ENCODE measurements at regions not wholly inside any gene's neighbourhood (a gene's known extent, or its start where the extent isn't known, plus 50 kb on each side); places are given as distances from the start of the nearest gene placed in this dataset.

DNA sequence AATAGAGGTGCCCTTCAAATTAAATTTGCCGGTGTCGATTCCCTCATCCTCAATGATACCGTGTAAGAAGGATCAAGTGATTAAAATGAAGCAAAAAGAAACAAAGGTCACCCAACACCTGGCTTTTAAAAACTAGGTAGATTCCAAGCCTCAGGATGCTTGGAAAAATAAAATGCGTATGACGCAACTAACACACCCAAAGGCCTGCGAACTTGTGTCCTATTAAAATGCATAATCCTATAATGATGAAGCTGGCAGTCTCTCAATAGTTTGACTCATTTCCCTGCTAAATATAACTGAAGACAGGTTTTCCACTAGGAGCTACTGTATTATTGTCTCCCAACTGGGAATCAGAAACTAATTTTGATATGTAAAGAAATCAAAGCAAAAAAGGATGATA is 263.2 kb downstream of the DHX15 start:
- no peak for ATAC-seq
- no peaks in the 10 kb centered on the region for H3K36me3 Mint-ChIP-seq (ENCODE audit: low read depth)
- ChIA-PET POLR2A (no interaction called here), CTCF (interaction anchor here (1.2 kb wide), 1 partner anchor 9 kb away, joined by 3 read pairs; no protein-coding TSS in a partner anchor)
- DNase-seq = no peak
- no peaks in the 10 kb centered on the region for H3K4me1 Mint-ChIP-seq (ENCODE audit: low read depth)
- no peak overlapping the region for H3K27ac Mint-ChIP-seq
- no peaks in the 10 kb centered on the region for H3K9me3 Mint-ChIP-seq (ENCODE audit: insufficient read depth)
- no peak overlapping the region for H3K4me3 Mint-ChIP-seq
- no peaks in the 10 kb centered on the region for H3K27me3 Mint-ChIP-seq (ENCODE audit: low read depth)

- POLR2A ChIA-PET = no interaction called here
- no peaks in the 10 kb centered on the region for H3K4me1 Mint-ChIP-seq (ENCODE audit: low read depth)
- CTCF ChIA-PET = no interaction called here
- DNase-seq (no peak), ATAC-seq (no peak)
- no peaks in the 10 kb centered on the region for H3K36me3 Mint-ChIP-seq (ENCODE audit: low read depth)
- no peaks in the 10 kb centered on the region for H3K9me3 Mint-ChIP-seq (ENCODE audit: insufficient read depth)
- no peak overlapping the region for H3K4me3 Mint-ChIP-seq
- H3K27me3 Mint-ChIP-seq (ENCODE audit: low read depth) = no peaks in the 10 kb centered on the region
- H3K27ac Mint-ChIP-seq = no peak overlapping the region
Measured at GRCh38 chr4:24319387-24319786, 265.0 kb downstream of the DHX15 start.

DNA sequence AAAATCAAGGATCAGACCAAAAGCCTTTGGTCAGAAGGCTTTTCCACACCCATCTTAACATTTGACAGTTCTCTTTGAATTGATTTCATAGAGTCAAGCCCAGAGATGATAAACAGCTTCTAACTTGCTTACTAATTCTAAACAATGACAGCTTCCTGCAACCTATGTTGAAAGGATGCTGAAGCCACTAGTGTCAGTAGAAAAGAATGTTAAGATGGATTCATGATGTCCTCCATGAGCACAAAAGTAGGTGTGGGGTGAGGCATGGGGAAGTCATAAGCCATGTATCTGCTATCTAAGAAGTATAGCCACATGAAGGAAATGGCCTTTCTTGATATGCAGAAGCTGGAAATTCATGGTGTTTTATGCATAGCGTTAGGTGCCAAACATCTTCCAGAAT is 269.3 kb downstream of the DHX15 start:
- H3K4me1 Mint-ChIP-seq (ENCODE audit: low read depth) = no peaks in the 10 kb centered on the region

DNA sequence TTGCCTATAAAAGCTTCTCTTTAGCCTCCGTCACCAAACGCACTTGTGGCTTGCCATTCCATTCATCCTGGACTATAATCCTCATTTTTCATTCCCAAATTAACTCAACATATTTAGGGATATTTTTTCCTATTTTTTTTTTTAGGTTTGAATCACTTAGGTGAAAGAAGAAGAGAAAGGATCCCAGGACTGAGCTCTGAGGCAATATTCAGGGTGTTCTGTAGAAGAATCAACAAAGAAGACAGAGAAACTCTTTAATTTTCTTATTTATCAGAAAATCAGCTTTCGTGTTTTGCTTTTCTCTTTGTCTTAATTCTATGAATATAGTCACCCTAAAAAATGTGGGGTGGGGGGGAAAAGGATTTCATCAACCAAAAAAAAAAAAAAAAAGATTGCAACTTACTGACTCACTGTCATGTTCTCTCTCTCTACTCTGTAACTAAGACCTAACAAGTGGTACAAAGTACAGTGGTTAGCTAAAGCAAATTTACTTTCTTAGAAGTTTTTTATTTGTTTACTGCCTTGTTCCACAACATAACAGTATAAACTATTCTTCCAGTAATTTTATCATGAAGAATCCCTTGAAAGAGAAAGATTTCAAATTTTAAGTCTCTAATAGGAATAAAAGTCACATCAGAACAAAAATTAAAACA is 272.0 kb downstream of the DHX15 start:
- Mint-ChIP-seq H3K4me1 (ENCODE audit: low read depth) (no peaks in the 10 kb centered on the region), H3K4me3 (no peak overlapping the region), H3K9me3 (ENCODE audit: insufficient read depth) (peaks cover 4% of the 10 kb centered on the region), H3K36me3 (ENCODE audit: low read depth) (no peaks in the 10 kb centered on the region), H3K27ac (no peak overlapping the region), H3K27me3 (ENCODE audit: low read depth) (no peaks in the 10 kb centered on the region)
- ChIA-PET POLR2A (no interaction called here), CTCF (interaction anchor here (1.2 kb wide), 1 partner anchor 9 kb away, joined by 3 read pairs; no protein-coding TSS in a partner anchor)
- ATAC-seq (no peak), DNase-seq (no peak)

More for the DNA sequence above, 269.3 kb downstream of the DHX15 start:
- Mint-ChIP-seq H3K4me3 (no peak overlapping the region), H3K9me3 (ENCODE audit: insufficient read depth) (peaks cover 3% of the 10 kb centered on the region), H3K27ac (no peak overlapping the region), H3K36me3 (ENCODE audit: low read depth) (no peaks in the 10 kb centered on the region), H3K27me3 (ENCODE audit: low read depth) (no peaks in the 10 kb centered on the region)
- ChIA-PET CTCF (no interaction called here), POLR2A (no interaction called here)
- no peak for DNase-seq
- ATAC-seq = no peak

GRCh38 chr4:24303926-24304325 is 280.4 kb downstream of the DHX15 start:
- Mint-ChIP-seq H3K4me3 (no peak overlapping the region), H3K9me3 (ENCODE audit: insufficient read depth) (no peaks in the 10 kb centered on the region), H3K36me3 (ENCODE audit: low read depth) (no peaks in the 10 kb centered on the region), H3K4me1 (ENCODE audit: low read depth) (no peaks in the 10 kb centered on the region), H3K27ac (no peak overlapping the region), H3K27me3 (ENCODE audit: low read depth) (no peaks in the 10 kb centered on the region)
- ChIA-PET CTCF (no interaction called here), POLR2A (no interaction called here)
- ATAC-seq (no peak), DNase-seq (no peak)

GRCh38 chr4:24298911-24299310 is 285.4 kb downstream of the DHX15 start:
- no peak for ATAC-seq
- DNase-seq = no peak
- Mint-ChIP-seq H3K27me3 (ENCODE audit: low read depth) (no peaks in the 10 kb centered on the region), H3K27ac (no peak overlapping the region), H3K9me3 (ENCODE audit: insufficient read depth) (no peaks in the 10 kb centered on the region), H3K4me1 (ENCODE audit: low read depth) (no peaks in the 10 kb centered on the region), H3K4me3 (no peak overlapping the region), H3K36me3 (ENCODE audit: low read depth) (no peaks in the 10 kb centered on the region)
- CTCF ChIA-PET = no interaction called here
- POLR2A ChIA-PET = no interaction called here

DNA sequence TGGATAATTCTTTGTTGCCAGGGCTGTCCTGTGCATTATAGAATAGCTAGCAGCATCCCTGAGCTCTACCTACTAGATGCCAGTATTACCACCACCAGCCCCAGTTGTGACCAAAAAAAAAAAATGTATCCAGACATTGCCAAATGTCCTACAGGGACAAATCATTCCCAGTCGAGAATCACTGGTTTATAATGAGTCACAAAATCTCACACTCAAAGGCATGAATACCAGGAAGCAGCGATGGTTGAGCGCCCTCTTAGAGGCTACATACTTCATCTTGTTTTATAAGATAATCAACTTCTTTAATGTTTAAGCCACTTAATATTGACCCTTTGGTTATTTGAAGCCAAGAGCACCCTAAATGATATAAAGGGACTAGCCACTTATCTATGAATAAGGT is 297.3 kb downstream of the DHX15 start:
- no peak for DNase-seq
- ChIA-PET POLR2A (no interaction called here), CTCF (no interaction called here)
- H3K36me3 Mint-ChIP-seq (ENCODE audit: low read depth) = no peaks in the 10 kb centered on the region
- no peaks in the 10 kb centered on the region for H3K9me3 Mint-ChIP-seq (ENCODE audit: insufficient read depth)
- H3K27ac Mint-ChIP-seq = no peak overlapping the region
- H3K4me1 Mint-ChIP-seq (ENCODE audit: low read depth) = no peaks in the 10 kb centered on the region
- ATAC-seq = no peak
- H3K4me3 Mint-ChIP-seq = no peak overlapping the region
- no peaks in the 10 kb centered on the region for H3K27me3 Mint-ChIP-seq (ENCODE audit: low read depth)

GRCh38 chr4:24285759-24286158 is 298.6 kb downstream of the DHX15 start:
- no peak overlapping the region for H3K4me3 Mint-ChIP-seq
- ChIA-PET POLR2A (no interaction called here), CTCF (no interaction called here)
- ATAC-seq = no peak
- DNase-seq = no peak
- H3K36me3 Mint-ChIP-seq (ENCODE audit: low read depth) = no peaks in the 10 kb centered on the region
- H3K27me3 Mint-ChIP-seq (ENCODE audit: low read depth) = no peaks in the 10 kb centered on the region
- H3K27ac Mint-ChIP-seq = no peak overlapping the region
- H3K4me1 Mint-ChIP-seq (ENCODE audit: low read depth) = no peaks in the 10 kb centered on the region
- no peaks in the 10 kb centered on the region for H3K9me3 Mint-ChIP-seq (ENCODE audit: insufficient read depth)

DNA sequence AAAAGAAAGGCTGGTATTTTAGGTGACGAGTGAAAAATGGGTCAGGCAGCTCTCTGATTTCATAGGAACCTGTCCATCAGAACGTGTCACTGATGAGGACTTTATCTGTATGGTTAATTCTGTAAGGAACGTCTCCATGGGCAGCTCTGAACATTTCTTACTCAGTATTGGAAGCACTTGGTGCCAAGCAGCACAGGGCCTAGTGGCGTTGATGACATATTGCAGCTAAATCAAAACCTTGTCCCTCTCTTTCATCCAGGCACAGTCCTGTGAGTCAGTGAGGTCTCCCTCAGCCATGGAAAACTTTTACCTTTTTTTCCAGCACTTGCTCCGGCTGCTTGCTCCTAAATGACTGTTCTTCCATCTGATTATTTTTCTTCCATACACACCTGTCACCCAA is 301.9 kb downstream of the DHX15 start:
- ChIA-PET CTCF (no interaction called here), POLR2A (no interaction called here)
- DNase-seq (no peak), ATAC-seq (no peak)
- no peak overlapping the region for H3K4me3 Mint-ChIP-seq
- no peaks in the 10 kb centered on the region for H3K36me3 Mint-ChIP-seq (ENCODE audit: low read depth)
- peaks cover 3% of the 10 kb centered on the region for H3K9me3 Mint-ChIP-seq (ENCODE audit: insufficient read depth)
- no peak overlapping the region for H3K27ac Mint-ChIP-seq
- no peaks in the 10 kb centered on the region for H3K4me1 Mint-ChIP-seq (ENCODE audit: low read depth)
- no peaks in the 10 kb centered on the region for H3K27me3 Mint-ChIP-seq (ENCODE audit: low read depth)

DNA sequence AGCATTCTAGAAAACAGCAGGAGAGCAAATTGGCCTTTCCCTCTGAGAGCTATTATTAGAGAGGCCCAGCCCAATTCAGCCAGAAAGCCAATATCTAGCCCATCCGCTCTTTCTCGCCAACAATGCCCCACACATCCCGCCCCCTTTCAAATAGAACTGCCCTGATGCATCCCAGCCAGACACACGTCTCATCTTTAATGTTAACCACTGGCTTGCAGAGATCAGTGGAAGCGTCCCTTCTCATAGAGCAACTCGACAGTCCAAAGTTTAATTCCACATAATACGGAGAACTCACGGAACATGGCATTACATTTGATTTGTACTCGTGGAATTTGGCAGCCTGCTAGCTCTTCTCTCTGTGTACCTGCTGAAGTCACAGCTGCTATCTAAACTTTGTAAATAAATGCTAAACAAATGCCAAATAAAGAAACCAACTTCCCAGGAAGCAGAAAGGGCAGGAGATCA is 304.4 kb downstream of the DHX15 start:
- Mint-ChIP-seq H3K36me3 (ENCODE audit: low read depth) (no peaks in the 10 kb centered on the region), H3K4me3 (no peak overlapping the region), H3K9me3 (ENCODE audit: insufficient read depth) (peaks cover 3% of the 10 kb centered on the region), H3K27ac (no peak overlapping the region), H3K4me1 (ENCODE audit: low read depth) (no peaks in the 10 kb centered on the region), H3K27me3 (ENCODE audit: low read depth) (no peaks in the 10 kb centered on the region)
- DNase-seq (no peak), ATAC-seq (no peak)
- CTCF ChIA-PET = no interaction called here
- POLR2A ChIA-PET = no interaction called here

- Mint-ChIP-seq H3K27me3 (ENCODE audit: low read depth) (no peaks in the 10 kb centered on the region), H3K36me3 (ENCODE audit: low read depth) (no peaks in the 10 kb centered on the region), H3K27ac (no peak overlapping the region), H3K4me3 (no peak overlapping the region), H3K4me1 (ENCODE audit: low read depth) (no peaks in the 10 kb centered on the region), H3K9me3 (ENCODE audit: insufficient read depth) (peaks cover 3% of the 10 kb centered on the region)
- no peak for DNase-seq
- ChIA-PET POLR2A (no interaction called here), CTCF (no interaction called here)
- ATAC-seq = no peak
Measured at GRCh38 chr4:24279469-24279868, 304.9 kb downstream of the DHX15 start.

DNA sequence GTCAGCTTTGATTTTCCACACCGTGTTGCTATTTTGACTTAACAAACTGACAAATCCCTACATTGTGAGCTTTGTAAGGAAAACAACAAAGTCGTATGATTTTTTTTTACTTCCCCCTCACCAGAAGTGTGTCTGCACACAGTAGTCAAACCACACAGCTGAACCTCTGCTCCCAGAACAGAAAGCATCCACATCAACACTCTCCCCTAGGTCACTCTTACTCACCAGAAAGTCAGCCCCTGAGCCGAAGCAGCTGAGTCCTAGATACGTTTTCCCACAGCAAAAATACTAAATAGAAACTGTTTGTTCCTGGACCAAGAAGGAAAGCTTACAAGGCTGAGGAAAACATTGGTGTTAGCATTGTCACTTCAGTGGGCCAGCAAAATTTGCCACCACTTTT is 305.7 kb downstream of the DHX15 start:
- no peak overlapping the region for H3K4me3 Mint-ChIP-seq
- H3K4me1 Mint-ChIP-seq (ENCODE audit: low read depth) = no peaks in the 10 kb centered on the region
- H3K27ac Mint-ChIP-seq = no peak overlapping the region
- no peak for ATAC-seq
- DNase-seq = no peak
- H3K27me3 Mint-ChIP-seq (ENCODE audit: low read depth) = no peaks in the 10 kb centered on the region
- H3K36me3 Mint-ChIP-seq (ENCODE audit: low read depth) = no peaks in the 10 kb centered on the region
- H3K9me3 Mint-ChIP-seq (ENCODE audit: insufficient read depth) = peaks cover 3% of the 10 kb centered on the region
- CTCF ChIA-PET = no interaction called here
- POLR2A ChIA-PET = no interaction called here

DNA sequence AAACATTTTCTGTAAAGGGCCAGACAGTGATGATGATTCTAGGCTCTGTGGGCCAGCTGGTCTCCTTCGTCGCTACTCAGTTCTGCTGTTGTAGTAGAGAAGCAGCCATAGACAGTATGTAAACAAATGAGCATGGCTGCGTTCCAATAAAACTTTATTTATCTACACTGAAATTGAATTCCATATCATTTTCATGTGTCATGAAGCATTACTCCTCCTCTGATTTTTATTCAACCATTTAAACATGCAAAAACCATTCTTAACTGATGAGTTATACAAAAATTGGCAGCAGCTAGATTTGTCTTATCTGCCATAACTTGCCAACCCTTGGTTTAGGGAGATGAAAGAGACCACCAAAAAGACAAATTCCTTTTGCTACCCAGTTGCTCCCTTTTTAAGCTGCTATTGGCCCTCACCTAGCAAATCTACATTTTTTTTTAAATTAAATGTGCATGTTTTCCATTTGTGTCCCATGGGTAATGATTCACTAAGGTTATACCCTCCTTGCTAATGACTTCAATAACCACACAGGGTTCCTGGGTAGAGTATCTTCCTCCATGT is 309.9 kb downstream of the DHX15 start:
- Mint-ChIP-seq H3K4me3 (no peak overlapping the region), H3K27ac (no peak overlapping the region), H3K27me3 (ENCODE audit: low read depth) (no peaks in the 10 kb centered on the region), H3K9me3 (ENCODE audit: insufficient read depth) (no peaks in the 10 kb centered on the region), H3K36me3 (ENCODE audit: low read depth) (no peaks in the 10 kb centered on the region), H3K4me1 (ENCODE audit: low read depth) (no peaks in the 10 kb centered on the region)
- no peak for ATAC-seq
- POLR2A ChIA-PET = no interaction called here
- no peak for DNase-seq
- CTCF ChIA-PET = no interaction called here

Data from activated CD8-positive, alpha-beta T cell treated with anti-CD3 and anti-CD28 coated beads, Interleukin-2, amount 10 ng/mL, durations not matched to agents 7 days and 5 days (primary cell).